SK-N-SH treated with all-trans-retinoic acid at 6 μM for 48 hours (cell line): ENCODE measurements at regions not wholly inside any gene's neighbourhood (a gene's known extent, or its start where the extent isn't known, plus 50 kb on each side); places are given as distances from the start of the nearest gene placed in this dataset.

Source experiments
- ATAC-seq: fragments of 200-7000 bp; cut with Tn5 transposase; 3 replicates; pipeline ENCODE4 v1.9.1; 2020; ENCODE audit warnings: mild to moderate bottlenecking, moderate library complexity
- ARNTL ChIP-seq: fragments of 450-650 bp; formaldehyde crosslinking; IDR thresholded peaks from 2 replicates; pipeline ENCODE4 v1.5.0; 2020; ENCODE audit warnings: low read depth, mild to moderate bottlenecking, moderate library complexity, borderline replicate concordance
- BACH2 ChIP-seq: fragments of 250-450 bp; sonication (Bioruptor Pico); IDR thresholded peaks from 2 replicates; pipeline ENCODE4 v1.9.0; 2021; ENCODE audit warnings: mild to moderate bottlenecking, borderline replicate concordance
- CSDC2 ChIP-seq: fragments of 250-450 bp; sonication (Bioruptor Pico); IDR thresholded peaks from 2 replicates; pipeline ENCODE4 v1.5.0; 2020; ENCODE audit warnings: mild to moderate bottlenecking, moderate library complexity
- ESRRG ChIP-seq: fragments of 250-450 bp; sonication (Bioruptor Pico); IDR thresholded peaks from 2 replicates; pipeline ENCODE4 v1.6.1; 2021; ENCODE audit warnings: mild to moderate bottlenecking
- GLIS3 ChIP-seq: fragments of 250-450 bp; sonication (Bioruptor Pico); IDR thresholded peaks from 2 replicates; pipeline ENCODE4 v1.5.0; 2020; ENCODE audit warnings: mild to moderate bottlenecking, moderate library complexity
- ISL1 ChIP-seq: fragments of 250-450 bp; sonication (Bioruptor Pico); IDR thresholded peaks from 2 replicates; pipeline ENCODE4 v2.1.2; 2022; ENCODE audit warnings: mild to moderate bottlenecking, moderate library complexity
- OSR1 ChIP-seq: fragments of 250-450 bp; sonication (Bioruptor Pico); IDR thresholded peaks from 2 replicates; pipeline ENCODE4 v1.8.0; 2022; ENCODE audit warnings: moderate library complexity, mild to moderate bottlenecking, inconsistent platforms
- PPARA ChIP-seq: fragments of 250-450 bp; sonication (Bioruptor Pico); IDR thresholded peaks from 2 replicates; pipeline ENCODE4 v1.5.0; 2020; ENCODE audit warnings: mild to moderate bottlenecking, borderline replicate concordance
- RARB ChIP-seq: fragments of 250-450 bp; sonication (Bioruptor Pico); IDR thresholded peaks from 2 replicates; pipeline ENCODE4 v1.8.0; 2021; ENCODE audit warnings: mild to moderate bottlenecking, moderate library complexity
- SNAI2 ChIP-seq: fragments of 250-450 bp; sonication (Bioruptor Pico); IDR thresholded peaks from 2 replicates; pipeline ENCODE4 v1.5.0; 2020; ENCODE audit warnings: mild to moderate bottlenecking, moderate library complexity
- TCF4 ChIP-seq: fragments of 250-450 bp; sonication (Bioruptor Pico); IDR thresholded peaks from 2 replicates; pipeline ENCODE4 v1.8.0; 2021; ENCODE audit warnings: mild to moderate bottlenecking, moderate library complexity, borderline replicate concordance
- TOX ChIP-seq: fragments of 250-450 bp; sonication (Bioruptor Pico); IDR thresholded peaks from 2 replicates; pipeline ENCODE4 v1.8.0; 2021; ENCODE audit warnings: mild to moderate bottlenecking, moderate library complexity, borderline replicate concordance
- ZFP30 ChIP-seq: fragments of 450-650 bp; formaldehyde crosslinking; IDR thresholded peaks from 2 replicates; pipeline ENCODE4 v1.5.0; 2022; ENCODE audit warnings: mild to moderate bottlenecking, moderate library complexity
- ZNF565 ChIP-seq: fragments of 450-650 bp; formaldehyde crosslinking; conservative IDR thresholded peaks from 2 replicates; pipeline ENCODE4 v1.5.0; 2020; ENCODE audit warnings: low read depth, mild to moderate bottlenecking, moderate library complexity
- ZNF70 ChIP-seq: fragments of 450-650 bp; formaldehyde crosslinking; IDR thresholded peaks from 2 replicates; pipeline ENCODE4 v1.5.0; 2020; ENCODE audit warnings: mild to moderate bottlenecking, moderate library complexity
- ZNF8 ChIP-seq: fragments of 450-650 bp; formaldehyde crosslinking; IDR thresholded peaks from 2 replicates; pipeline ENCODE4 v1.5.0; 2020; ENCODE audit warnings: mild to moderate bottlenecking, moderate library complexity
- TF ChIP-seq, protein P1 (sequence below): fragments of 250-450 bp; sonication (Bioruptor Pico); IDR thresholded peaks from 2 replicates; pipeline ENCODE4 v1.8.0; 2020; ENCODE audit warnings: mild to moderate bottlenecking, moderate library complexity, borderline replicate concordance
- TF ChIP-seq, protein P2 (sequence below): fragments of 250-450 bp; sonication (Bioruptor Pico); IDR thresholded peaks from 2 replicates; pipeline ENCODE4 v1.5.0; 2020; ENCODE audit warnings: mild to moderate bottlenecking, moderate library complexity
- TF ChIP-seq, protein P3 (sequence below): fragments of 250-450 bp; sonication (Bioruptor Pico); IDR thresholded peaks from 2 replicates; pipeline ENCODE4 v1.5.1; 2021; ENCODE audit warnings: mild to moderate bottlenecking, moderate library complexity
- TF ChIP-seq, protein P4 (sequence below): fragments of 250-450 bp; sonication (Bioruptor Pico); IDR thresholded peaks from 2 replicates; pipeline ENCODE4 v1.5.1; 2020; ENCODE audit warnings: low read depth, mild to moderate bottlenecking, moderate library complexity
- TF ChIP-seq, protein P5 (sequence below): fragments of 250-450 bp; sonication (Bioruptor Pico); IDR thresholded peaks from 2 replicates; pipeline ENCODE4 v1.8.0; 2021; ENCODE audit warnings: low read depth, mild to moderate bottlenecking, moderate library complexity, borderline replicate concordance

DNA sequence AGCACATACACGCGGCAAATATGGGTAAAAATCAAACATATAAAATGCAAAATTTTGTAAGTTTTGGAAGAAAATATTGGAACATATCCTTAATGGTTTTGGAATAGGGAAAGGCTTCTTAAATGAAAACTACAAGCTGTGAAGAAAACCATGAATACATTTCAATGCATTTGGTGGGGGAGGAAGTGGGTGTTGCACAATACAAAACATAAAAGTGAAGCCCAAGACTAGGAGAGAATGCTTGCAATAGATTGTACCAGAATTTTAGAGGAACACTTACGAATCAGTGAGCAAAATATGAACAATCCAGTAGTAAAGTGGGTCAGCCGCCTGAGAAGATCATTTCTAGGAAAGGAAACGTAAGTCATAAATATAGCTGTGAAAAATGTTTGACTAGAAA lies 322.6 kb upstream of the MKI67 start (continued):
- TF ChIP-seq, protein P1, sequence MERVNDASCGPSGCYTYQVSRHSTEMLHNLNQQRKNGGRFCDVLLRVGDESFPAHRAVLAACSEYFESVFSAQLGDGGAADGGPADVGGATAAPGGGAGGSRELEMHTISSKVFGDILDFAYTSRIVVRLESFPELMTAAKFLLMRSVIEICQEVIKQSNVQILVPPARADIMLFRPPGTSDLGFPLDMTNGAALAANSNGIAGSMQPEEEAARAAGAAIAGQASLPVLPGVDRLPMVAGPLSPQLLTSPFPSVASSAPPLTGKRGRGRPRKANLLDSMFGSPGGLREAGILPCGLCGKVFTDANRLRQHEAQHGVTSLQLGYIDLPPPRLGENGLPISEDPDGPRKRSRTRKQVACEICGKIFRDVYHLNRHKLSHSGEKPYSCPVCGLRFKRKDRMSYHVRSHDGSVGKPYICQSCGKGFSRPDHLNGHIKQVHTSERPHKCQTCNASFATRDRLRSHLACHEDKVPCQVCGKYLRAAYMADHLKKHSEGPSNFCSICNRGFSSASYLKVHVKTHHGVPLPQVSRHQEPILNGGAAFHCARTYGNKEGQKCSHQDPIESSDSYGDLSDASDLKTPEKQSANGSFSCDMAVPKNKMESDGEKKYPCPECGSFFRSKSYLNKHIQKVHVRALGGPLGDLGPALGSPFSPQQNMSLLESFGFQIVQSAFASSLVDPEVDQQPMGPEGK (CRISPR knock-in tag), result no peak
- TF ChIP-seq SNAI2 (no peak), BACH2 (no peak)

DNA sequence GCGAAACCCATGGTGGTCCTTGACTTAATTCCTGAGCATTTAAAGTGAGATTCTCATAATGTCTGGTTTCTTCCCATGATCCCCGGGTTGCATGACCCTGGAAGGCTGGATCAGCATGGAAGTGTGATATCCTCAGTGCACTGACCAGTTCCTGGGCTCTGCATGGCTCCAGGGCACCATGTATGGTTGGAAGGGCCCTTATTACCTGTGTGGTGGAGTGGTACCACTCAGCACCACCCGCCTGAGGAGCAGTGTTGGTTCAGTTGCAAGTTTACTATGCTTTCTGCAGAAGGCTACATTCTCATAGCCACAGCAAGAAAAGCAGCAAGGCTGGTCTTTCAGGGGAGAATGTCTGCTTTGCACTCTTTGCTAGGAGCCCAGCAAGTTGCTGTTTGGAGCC lies 325.7 kb upstream of the MKI67 start:
- ATAC-seq, result no peak
- TF ChIP-seq, protein P2, sequence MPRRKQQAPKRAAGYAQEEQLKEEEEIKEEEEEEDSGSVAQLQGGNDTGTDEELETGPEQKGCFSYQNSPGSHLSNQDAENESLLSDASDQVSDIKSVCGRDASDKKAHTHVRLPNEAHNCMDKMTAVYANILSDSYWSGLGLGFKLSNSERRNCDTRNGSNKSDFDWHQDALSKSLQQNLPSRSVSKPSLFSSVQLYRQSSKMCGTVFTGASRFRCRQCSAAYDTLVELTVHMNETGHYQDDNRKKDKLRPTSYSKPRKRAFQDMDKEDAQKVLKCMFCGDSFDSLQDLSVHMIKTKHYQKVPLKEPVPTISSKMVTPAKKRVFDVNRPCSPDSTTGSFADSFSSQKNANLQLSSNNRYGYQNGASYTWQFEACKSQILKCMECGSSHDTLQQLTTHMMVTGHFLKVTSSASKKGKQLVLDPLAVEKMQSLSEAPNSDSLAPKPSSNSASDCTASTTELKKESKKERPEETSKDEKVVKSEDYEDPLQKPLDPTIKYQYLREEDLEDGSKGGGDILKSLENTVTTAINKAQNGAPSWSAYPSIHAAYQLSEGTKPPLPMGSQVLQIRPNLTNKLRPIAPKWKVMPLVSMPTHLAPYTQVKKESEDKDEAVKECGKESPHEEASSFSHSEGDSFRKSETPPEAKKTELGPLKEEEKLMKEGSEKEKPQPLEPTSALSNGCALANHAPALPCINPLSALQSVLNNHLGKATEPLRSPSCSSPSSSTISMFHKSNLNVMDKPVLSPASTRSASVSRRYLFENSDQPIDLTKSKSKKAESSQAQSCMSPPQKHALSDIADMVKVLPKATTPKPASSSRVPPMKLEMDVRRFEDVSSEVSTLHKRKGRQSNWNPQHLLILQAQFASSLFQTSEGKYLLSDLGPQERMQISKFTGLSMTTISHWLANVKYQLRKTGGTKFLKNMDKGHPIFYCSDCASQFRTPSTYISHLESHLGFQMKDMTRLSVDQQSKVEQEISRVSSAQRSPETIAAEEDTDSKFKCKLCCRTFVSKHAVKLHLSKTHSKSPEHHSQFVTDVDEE (CRISPR knock-in tag), result no peak
- TF ChIP-seq GLIS3, result no peak
- no peak for TF ChIP-seq ISL1
- TF ChIP-seq SNAI2, result no peak
- TF ChIP-seq CSDC2 (CRISPR knock-in tag), result no peak
- TF ChIP-seq ZNF70 (CRISPR knock-in tag), result no peak
- TF ChIP-seq, protein P3, sequence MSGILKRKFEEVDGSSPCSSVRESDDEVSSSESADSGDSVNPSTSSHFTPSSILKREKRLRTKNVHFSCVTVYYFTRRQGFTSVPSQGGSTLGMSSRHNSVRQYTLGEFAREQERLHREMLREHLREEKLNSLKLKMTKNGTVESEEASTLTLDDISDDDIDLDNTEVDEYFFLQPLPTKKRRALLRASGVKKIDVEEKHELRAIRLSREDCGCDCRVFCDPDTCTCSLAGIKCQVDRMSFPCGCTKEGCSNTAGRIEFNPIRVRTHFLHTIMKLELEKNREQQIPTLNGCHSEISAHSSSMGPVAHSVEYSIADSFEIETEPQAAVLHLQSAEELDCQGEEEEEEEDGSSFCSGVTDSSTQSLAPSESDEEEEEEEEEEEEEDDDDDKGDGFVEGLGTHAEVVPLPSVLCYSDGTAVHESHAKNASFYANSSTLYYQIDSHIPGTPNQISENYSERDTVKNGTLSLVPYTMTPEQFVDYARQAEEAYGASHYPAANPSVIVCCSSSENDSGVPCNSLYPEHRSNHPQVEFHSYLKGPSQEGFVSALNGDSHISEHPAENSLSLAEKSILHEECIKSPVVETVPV (CRISPR knock-in tag), result no peak
- TF ChIP-seq ZNF8 (CRISPR knock-in tag), result no peak
- TF ChIP-seq, protein P4, sequence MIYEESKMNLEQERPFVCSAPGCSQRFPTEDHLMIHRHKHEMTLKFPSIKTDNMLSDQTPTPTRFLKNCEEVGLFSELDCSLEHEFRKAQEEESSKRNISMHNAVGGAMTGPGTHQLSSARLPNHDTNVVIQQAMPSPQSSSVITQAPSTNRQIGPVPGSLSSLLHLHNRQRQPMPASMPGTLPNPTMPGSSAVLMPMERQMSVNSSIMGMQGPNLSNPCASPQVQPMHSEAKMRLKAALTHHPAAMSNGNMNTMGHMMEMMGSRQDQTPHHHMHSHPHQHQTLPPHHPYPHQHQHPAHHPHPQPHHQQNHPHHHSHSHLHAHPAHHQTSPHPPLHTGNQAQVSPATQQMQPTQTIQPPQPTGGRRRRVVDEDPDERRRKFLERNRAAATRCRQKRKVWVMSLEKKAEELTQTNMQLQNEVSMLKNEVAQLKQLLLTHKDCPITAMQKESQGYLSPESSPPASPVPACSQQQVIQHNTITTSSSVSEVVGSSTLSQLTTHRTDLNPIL, result no peak
- TF ChIP-seq TOX (CRISPR knock-in tag), result no peak
- no peak for TF ChIP-seq TCF4
- TF ChIP-seq ZFP30 (CRISPR knock-in tag), result no peak
- no peak for TF ChIP-seq ZNF565
- TF ChIP-seq ARNTL (CRISPR knock-in tag), result no peak
- no peak for TF ChIP-seq ESRRG (CRISPR knock-in tag)
- TF ChIP-seq, protein P5, sequence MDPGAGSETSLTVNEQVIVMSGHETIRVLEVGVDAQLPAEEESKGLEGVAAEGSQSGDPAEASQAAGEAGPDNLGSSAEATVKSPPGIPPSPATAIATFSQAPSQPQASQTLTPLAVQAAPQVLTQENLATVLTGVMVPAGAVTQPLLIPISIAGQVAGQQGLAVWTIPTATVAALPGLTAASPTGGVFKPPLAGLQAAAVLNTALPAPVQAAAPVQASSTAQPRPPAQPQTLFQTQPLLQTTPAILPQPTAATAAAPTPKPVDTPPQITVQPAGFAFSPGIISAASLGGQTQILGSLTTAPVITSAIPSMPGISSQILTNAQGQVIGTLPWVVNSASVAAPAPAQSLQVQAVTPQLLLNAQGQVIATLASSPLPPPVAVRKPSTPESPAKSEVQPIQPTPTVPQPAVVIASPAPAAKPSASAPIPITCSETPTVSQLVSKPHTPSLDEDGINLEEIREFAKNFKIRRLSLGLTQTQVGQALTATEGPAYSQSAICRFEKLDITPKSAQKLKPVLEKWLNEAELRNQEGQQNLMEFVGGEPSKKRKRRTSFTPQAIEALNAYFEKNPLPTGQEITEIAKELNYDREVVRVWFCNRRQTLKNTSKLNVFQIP (CRISPR knock-in tag), result no peak
- TF ChIP-seq OSR1 (CRISPR knock-in tag), result no peak
- no peak for TF ChIP-seq PPARA (CRISPR knock-in tag)

DNA sequence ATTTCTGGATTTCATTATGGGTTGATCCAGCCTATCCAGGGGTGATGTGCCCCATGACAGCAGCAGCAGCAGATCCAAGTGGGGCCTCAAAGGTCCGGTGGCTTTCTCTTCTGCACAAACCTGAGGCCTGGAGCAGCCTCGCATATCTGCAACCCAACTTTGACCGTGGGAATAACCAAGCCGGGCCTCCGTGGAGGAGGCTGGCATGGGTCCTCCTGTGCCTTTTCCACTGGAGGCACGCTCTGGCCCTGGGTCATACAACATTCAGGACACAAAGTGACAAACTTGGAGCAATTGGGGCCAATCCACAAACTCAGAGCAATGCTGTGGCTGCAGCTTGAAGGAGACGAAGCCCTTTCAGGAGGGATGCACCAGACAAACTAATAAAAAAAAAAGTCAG lies 330.0 kb upstream of the MKI67 start:
- ATAC-seq, result no peak
- TF ChIP-seq, protein P1 (CRISPR knock-in tag), result no peak
- no peak for TF ChIP-seq RARB (CRISPR knock-in tag)
- TF ChIP-seq, all 23 proteins: peak for 0
